ENCODE measurements at regions not wholly inside any gene's neighbourhood (a gene's known extent, or its start where the extent isn't known, plus 50 kb on each side); places are given as distances from the start of the nearest gene placed in this dataset.

DNA sequence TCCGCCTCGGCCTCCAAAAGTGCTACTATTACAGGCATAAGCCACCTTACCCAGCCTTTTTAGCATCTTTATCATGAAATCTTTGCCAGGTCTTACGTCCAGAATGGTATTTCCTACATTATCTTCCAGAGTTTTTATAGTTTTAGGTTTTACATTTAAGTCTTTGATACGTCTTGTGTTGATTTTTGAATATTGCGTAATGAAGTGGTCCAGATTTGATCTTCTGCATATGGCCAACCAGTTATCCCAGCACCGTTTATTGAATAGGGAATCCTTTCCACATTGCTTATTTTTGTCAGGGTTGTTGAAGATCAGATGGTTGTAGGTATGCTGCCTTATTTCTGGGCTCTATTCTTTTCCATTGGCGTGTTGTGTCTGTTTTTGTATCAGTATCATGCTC is 349.6 kb downstream of the KCTD8 start:
- H3K27ac ChIP-seq (ENCODE audit: low read depth, low read length, poor library complexity, severe bottlenecking), result no peak overlapping the region
- H3K9me3 ChIP-seq (ENCODE audit: low read length), result no peaks in the 10 kb centered on the region
- H3K79me2 ChIP-seq (ENCODE audit: insufficient read depth, low read depth, low read length), result no peaks in the 10 kb centered on the region
- intact Hi-C loops (cut with micrococcal nuclease; ENCODE audit: unreplicated experiment), result no loop called here
- BruUV-seq (replicated peaks), result no TSS peak
- H2AFZ ChIP-seq (ENCODE audit: low read length), result no peak overlapping the region
- CTCF ChIA-PET (ENCODE audit: unreplicated experiment), result no interaction called here
- no peaks in the 10 kb centered on the region for H3K36me3 ChIP-seq (ENCODE audit: insufficient read depth, low read length)
- TF ChIP-seq EZH2phosphoT487 (IDR thresholded peaks at IDR 0.05; ENCODE audit: borderline replicate concordance, low read depth, low read length) (no peak), CTCF (conservative IDR thresholded peaks at IDR 0.05; ENCODE audit: low read length) (no peak)
- POLR2A ChIA-PET, result interaction anchor here (0.9 kb wide), 1 partner anchor 1406 kb away, joined by 3 read pairs; no protein-coding TSS in a partner anchor
- no peaks in the 10 kb centered on the region for H4K20me1 ChIP-seq (ENCODE audit: insufficient read depth, low read length)
- H3K4me3 ChIP-seq (ENCODE audit: low read depth, low read length, poor library complexity, severe bottlenecking), result no peak overlapping the region
- H3K9me2 ChIP-seq (ENCODE audit: insufficient read depth, low read length), result no peaks in the 10 kb centered on the region
- no peak overlapping the region for H3K4me2 ChIP-seq (ENCODE audit: low read length)
- no peaks in the 10 kb centered on the region for H3K4me1 ChIP-seq (ENCODE audit: insufficient read depth, low read length, poor library complexity, severe bottlenecking)
- no peak for DNase-seq (ENCODE audit: low spot score)

DNA sequence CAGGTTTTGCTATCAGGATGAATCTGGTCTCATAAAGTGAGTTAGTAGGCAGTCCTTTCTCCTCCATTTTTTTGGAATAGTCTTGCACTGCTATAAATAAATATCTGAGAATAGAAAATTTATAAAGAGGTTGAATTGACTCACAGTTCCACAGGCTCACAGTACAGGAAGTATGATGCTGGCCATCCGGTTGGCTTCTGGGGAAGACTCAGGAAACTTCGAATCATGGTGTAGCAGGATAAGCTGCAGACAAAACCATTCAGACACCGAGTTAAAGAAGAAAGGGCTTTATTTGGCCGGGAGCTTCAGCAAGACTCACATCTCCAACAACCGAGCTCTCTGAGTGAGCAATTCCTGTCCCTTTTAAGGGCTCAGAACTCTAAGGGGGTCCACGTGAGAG is 348.2 kb downstream of the KCTD8 start:
- TF ChIP-seq EZH2phosphoT487 (IDR thresholded peaks at IDR 0.05; ENCODE audit: borderline replicate concordance, low read depth, low read length) (no peak), CTCF (conservative IDR thresholded peaks at IDR 0.05; ENCODE audit: low read length) (no peak)
- Histone ChIP-seq H3K9me3 (ENCODE audit: low read length) (no peaks in the 10 kb centered on the region), H3K4me1 (ENCODE audit: insufficient read depth, low read length, poor library complexity, severe bottlenecking) (no peaks in the 10 kb centered on the region), H2AFZ (ENCODE audit: low read length) (no peak overlapping the region), H3K36me3 (ENCODE audit: insufficient read depth, low read length) (no peaks in the 10 kb centered on the region), H4K20me1 (ENCODE audit: insufficient read depth, low read length) (no peaks in the 10 kb centered on the region), H3K9me2 (ENCODE audit: insufficient read depth, low read length) (no peaks in the 10 kb centered on the region), H3K4me2 (ENCODE audit: low read length) (no peak overlapping the region), H3K4me3 (ENCODE audit: low read depth, low read length, poor library complexity, severe bottlenecking) (no peak overlapping the region), H3K79me2 (ENCODE audit: insufficient read depth, low read depth, low read length) (no peaks in the 10 kb centered on the region), H3K27ac (ENCODE audit: low read depth, low read length, poor library complexity, severe bottlenecking) (no peak overlapping the region)
- POLR2A ChIA-PET, result no interaction called here
- no peak for DNase-seq (ENCODE audit: low spot score)
- CTCF ChIA-PET (ENCODE audit: unreplicated experiment), result no interaction called here
- BruUV-seq (replicated peaks), result no TSS peak
- intact Hi-C loops (cut with micrococcal nuclease; ENCODE audit: unreplicated experiment), result no loop called here

GRCh38 chr4:44118971-44119680 is 329.5 kb downstream of the KCTD8 start:
- intact Hi-C loops (cut with micrococcal nuclease; ENCODE audit: unreplicated experiment), result no loop called here
- H2AFZ ChIP-seq (ENCODE audit: low read length), result no peak overlapping the region
- H3K79me2 ChIP-seq (ENCODE audit: insufficient read depth, low read depth, low read length), result no peaks in the 10 kb centered on the region
- no TSS peak for BruUV-seq (replicated peaks)
- H3K27ac ChIP-seq (ENCODE audit: low read depth, low read length, poor library complexity, severe bottlenecking), result no peak overlapping the region
- H3K4me3 ChIP-seq (ENCODE audit: low read depth, low read length, poor library complexity, severe bottlenecking), result no peak overlapping the region
- CTCF ChIA-PET (ENCODE audit: unreplicated experiment), result no interaction called here
- H4K20me1 ChIP-seq (ENCODE audit: insufficient read depth, low read length), result no peaks in the 10 kb centered on the region
- DNase-seq (ENCODE audit: low spot score), result no peak
- H3K9me3 ChIP-seq (ENCODE audit: low read length), result no peaks in the 10 kb centered on the region
- no peaks in the 10 kb centered on the region for H3K9me2 ChIP-seq (ENCODE audit: insufficient read depth, low read length)
- POLR2A ChIA-PET, result no interaction called here
- TF ChIP-seq EZH2phosphoT487 (IDR thresholded peaks at IDR 0.05; ENCODE audit: borderline replicate concordance, low read depth, low read length) (no peak), CTCF (conservative IDR thresholded peaks at IDR 0.05; ENCODE audit: low read length) (no peak)
- no peaks in the 10 kb centered on the region for H3K4me1 ChIP-seq (ENCODE audit: insufficient read depth, low read length, poor library complexity, severe bottlenecking)
- H3K4me2 ChIP-seq (ENCODE audit: low read length), result no peak overlapping the region
- H3K36me3 ChIP-seq (ENCODE audit: insufficient read depth, low read length), result no peaks in the 10 kb centered on the region
